Tongue (tissue), 2 donors: ENCODE measurements at regions not wholly inside any gene's neighbourhood (a gene's known extent, or its start where the extent isn't known, plus 50 kb on each side); places are given as distances from the start of the nearest gene placed in this dataset. TPM values are rescaled to one million over a fixed set of nuclear protein-coding genes. Genes with fewer than 3 reads are reported as not detected.

Experiments used
- DNase-seq: peaks from one replicate; pipeline ENCODE4 v3.0.0-alpha.2; 2015
- small RNA-seq: library from RNA; depleted of rRNA; stranded (forward); fragments of <200 nt; gene quantifications from one replicate; pipeline ENCODE3, GENCODE V24; 2014; ENCODE audit warnings: low replicate concordance

DNA sequence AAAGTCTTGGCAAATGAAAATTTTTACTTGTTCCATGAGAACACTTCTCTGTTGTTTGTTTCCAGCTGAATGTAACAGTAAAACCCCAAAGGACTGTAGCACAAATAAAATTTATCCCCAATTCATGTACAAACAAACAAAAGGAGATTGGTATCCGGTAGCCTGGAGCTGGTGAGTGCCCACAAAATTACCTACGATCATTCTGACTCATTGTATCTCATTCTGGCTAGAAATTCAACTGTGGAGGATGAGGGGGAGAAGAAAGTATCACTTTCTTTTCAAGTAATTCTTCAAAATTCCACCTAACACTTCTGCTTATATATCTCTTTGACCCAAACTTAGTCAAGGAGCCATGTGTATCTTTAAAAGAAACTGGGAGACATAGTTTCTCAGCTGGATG lies 268.5 kb downstream of the ALG10B start:
- no peak for DNase-seq

DNA sequence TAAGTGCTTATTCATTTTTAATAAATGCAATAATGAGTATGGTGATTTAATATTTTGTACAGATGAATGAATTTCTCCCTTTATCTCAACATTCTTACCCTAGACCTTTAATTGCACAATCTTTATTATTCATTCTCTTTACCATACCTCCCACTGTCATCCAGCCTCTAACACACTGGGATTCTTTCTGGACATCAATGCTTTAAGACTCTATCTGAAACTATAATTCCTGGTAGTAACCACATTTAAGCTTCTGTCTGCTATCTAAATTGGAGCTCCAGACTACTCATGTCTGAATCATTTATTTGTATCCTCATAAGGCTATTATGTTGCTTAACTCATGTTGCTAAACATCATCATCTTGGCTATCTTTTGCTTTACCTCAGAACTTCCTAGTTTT lies 270.2 kb downstream of the ALG10B start:
- no peak for DNase-seq

DNA sequence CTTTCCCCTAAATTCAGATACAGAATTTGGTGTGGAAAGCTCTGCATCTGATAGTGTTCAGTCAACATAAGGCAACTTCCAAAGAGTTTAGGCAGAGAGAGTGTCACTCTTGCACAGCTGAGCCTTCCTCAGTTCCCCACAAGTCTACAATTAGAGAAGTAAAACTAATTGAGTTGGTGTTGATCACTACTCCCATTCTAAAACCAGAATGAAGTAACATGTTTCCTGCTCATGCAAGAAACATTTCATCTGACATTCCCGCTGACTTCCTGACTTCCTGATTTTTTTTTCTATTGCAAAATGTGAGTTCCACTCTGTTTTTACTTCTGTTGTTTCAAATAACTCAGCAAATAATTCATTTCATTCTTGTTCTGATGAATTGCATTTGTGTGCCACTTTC lies 271.0 kb downstream of the ALG10B start:
- no peak for DNase-seq

DNA sequence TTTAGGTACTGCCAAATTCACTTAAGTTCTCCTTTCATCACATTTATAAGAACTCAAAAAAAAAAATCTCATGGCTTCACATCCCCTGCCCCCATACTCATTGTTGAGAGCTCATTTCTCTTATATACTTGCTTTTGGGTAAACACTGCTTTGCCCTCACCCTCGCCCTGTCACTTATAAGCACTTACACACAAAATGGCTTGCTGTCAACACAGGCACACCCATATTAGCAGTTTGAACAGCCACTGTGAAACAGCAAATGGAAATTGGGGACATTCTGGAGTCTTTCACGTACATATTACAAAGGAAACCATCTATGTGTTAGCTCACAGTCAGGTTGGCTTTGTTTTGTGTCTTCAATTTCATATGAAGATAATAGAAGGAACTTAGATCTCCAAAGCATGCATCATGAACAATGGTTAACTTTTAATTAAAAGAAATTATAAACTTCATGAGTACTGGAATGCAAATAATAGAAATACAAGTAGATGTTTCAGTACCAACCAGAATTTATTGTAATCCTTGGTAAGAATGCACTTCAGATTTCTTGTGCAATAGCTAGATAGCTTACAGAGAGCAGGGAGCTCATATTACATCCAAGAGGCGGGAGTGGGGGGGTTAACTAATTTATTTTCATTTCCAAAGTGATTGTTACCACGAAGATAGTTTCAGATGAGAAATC lies 272.2 kb downstream of the ALG10B start:
- DNase-seq: peak; percentile 2

DNA sequence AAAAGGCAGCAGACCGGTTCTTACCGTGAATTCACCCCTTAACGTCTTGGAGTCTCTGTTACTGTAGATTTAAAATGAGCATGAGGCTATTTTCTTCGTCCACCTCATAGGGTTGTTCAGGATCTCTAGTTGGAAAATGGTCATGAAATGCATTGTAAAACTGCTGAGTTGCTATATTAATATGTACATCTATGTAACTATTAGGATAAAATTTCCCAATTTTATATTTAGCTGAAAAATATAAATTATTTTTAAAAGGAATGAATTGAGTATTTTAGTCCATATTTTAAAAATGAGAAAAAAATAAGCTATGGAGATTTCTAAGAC lies 272.7 kb downstream of the ALG10B start:
- no peak for DNase-seq

DNA sequence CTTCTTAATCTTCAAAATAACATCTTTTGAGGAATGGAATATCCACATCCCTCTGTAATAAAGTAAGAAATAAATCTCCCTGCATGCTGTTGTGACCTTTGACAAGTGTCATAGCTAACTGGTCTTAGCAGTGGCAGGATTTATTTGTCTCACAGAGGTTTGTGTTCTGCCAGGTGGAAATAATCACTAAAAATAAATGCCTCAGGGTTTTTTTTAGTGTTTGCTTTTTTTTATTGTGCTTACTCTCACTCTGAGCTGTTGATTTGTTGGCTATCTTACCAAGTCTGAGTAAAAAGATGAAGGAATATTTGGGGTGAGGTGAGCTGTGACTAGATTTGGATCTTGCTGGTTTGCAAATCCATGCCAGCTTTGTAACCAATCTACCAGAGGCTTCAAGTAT lies 285.4 kb downstream of the ALG10B start:
- DNase-seq: no peak

Small RNAs in the stretch of these regions (small RNA-seq; reads per million reads assigned to genes)
- gene AC087897.1: not detected
